ENCODE measurements at regions not wholly inside any gene's neighbourhood (a gene's known extent, or its start where the extent isn't known, plus 50 kb on each side); places are given as distances from the start of the nearest gene placed in this dataset.

DNA sequence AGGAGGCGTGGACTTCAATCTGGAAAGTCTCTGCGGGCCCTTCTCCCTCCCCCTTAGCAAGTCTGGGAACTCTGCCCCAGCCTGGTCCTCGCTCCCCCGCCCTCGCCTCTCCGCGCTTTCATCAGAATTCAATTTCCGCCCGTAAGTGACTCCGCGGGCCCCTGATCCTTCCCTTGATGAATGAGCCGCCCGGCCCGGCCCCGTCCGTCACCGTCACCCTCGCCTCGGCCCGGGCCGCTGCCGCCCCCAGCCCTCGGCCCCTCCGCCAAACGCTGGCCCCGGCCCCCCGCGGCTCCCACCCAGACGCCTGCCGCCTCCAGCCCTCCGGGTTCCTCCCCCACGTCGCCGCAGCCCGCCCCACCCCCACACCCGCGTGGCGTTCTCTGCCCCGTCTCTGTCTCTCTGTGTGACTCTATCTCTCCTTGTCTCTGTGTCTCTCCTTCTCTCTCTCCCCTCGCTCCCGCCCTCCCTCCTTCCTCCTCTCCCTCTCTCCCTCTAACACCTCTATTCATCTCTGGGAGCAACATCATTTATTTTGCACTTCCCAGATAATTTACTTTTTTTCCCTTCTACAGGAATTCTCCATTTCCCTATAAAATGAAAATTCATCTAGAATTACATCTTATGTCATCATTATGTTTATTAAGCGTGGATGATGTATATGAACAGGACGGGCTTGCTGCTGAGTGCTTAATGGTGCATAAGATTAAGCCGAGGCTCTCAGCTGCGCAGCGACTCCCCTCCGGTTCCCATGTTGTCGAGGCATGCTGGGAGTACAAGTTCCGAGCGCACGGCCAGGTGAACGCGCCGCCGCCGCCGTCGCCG, 91.2 kb upstream of the PAX2 start:
- TF ChIP-seq, protein P1, sequence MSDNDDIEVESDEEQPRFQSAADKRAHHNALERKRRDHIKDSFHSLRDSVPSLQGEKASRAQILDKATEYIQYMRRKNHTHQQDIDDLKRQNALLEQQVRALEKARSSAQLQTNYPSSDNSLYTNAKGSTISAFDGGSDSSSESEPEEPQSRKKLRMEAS (IDR thresholded peaks at IDR 0.05): peak; percentile 52; the same call in 1 of the 2 replicates
- TF ChIP-seq EP300 (IDR thresholded peaks at IDR 0.05; ENCODE audit: borderline replicate concordance) (no peak), CREB1 (IDR thresholded peaks at IDR 0.05; ENCODE audit: low read depth) (no peak), TCF12 (IDR thresholded peaks at IDR 0.05; ENCODE audit: low read depth) (0 out of 2 replicates have a peak, but pooled peaks have one; percentile 33), NFIC (IDR thresholded peaks at IDR 0.05) (peak; percentile 40; the same call in 1 of the 2 replicates), YY1 (IDR thresholded peaks at IDR 0.05; ENCODE audit: low read depth) (no peak), TEAD4 (IDR thresholded peaks at IDR 0.05) (peak; percentile 49), TAF1 (IDR thresholded peaks at IDR 0.05; ENCODE audit: low read depth) (no peak), CEBPB (IDR thresholded peaks at IDR 0.05) (no peak), ZBTB7A (IDR thresholded peaks at IDR 0.05; ENCODE audit: low read depth) (no peak), FOXM1 (IDR thresholded peaks at IDR 0.05; ENCODE audit: borderline replicate concordance, low read depth) (no peak), EGR1 (IDR thresholded peaks at IDR 0.05) (no peak), RAD21 (IDR thresholded peaks at IDR 0.05; ENCODE audit: low read depth) (no peak)
- TF ChIP-seq, protein P2, sequence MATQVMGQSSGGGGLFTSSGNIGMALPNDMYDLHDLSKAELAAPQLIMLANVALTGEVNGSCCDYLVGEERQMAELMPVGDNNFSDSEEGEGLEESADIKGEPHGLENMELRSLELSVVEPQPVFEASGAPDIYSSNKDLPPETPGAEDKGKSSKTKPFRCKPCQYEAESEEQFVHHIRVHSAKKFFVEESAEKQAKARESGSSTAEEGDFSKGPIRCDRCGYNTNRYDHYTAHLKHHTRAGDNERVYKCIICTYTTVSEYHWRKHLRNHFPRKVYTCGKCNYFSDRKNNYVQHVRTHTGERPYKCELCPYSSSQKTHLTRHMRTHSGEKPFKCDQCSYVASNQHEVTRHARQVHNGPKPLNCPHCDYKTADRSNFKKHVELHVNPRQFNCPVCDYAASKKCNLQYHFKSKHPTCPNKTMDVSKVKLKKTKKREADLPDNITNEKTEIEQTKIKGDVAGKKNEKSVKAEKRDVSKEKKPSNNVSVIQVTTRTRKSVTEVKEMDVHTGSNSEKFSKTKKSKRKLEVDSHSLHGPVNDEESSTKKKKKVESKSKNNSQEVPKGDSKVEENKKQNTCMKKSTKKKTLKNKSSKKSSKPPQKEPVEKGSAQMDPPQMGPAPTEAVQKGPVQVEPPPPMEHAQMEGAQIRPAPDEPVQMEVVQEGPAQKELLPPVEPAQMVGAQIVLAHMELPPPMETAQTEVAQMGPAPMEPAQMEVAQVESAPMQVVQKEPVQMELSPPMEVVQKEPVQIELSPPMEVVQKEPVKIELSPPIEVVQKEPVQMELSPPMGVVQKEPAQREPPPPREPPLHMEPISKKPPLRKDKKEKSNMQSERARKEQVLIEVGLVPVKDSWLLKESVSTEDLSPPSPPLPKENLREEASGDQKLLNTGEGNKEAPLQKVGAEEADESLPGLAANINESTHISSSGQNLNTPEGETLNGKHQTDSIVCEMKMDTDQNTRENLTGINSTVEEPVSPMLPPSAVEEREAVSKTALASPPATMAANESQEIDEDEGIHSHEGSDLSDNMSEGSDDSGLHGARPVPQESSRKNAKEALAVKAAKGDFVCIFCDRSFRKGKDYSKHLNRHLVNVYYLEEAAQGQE (IDR thresholded peaks at IDR 0.05; ENCODE audit: low read depth): no peak
- TF ChIP-seq, protein P3, sequence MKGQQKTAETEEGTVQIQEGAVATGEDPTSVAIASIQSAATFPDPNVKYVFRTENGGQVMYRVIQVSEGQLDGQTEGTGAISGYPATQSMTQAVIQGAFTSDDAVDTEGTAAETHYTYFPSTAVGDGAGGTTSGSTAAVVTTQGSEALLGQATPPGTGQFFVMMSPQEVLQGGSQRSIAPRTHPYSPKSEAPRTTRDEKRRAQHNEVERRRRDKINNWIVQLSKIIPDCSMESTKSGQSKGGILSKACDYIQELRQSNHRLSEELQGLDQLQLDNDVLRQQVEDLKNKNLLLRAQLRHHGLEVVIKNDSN (IDR thresholded peaks at IDR 0.05): no peak

DNA sequence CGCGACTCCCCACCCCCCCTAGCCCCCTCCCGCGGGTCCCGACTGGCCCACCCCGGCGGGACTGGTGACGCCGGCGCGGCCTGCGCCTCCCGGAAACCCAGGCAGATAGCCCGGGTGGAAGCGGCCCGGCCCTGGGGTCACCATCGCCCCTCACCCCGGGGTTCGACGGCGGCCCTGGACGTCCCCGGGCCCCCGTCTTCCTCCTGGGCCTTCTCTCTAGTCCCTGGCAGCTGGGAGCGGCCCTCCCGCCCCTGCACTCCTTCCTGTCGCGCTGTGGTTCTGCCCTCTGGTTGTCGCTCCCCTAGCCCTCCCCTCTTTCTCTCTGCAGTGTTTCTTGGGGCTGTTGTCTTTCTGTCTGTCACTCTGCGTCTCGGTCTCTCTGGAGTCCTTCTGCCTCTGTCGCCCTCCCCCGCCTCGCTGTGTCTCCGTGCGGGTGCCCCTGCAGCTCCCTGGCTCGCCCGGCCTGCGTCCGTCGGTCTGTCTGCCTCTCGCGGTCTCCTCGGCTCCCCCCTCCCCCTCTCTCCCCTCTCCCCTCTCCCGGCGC, 90.5 kb upstream of the PAX2 start:
- no peak for TF ChIP-seq CREB1 (IDR thresholded peaks at IDR 0.05; ENCODE audit: low read depth)
- TF ChIP-seq ZBTB7A (IDR thresholded peaks at IDR 0.05; ENCODE audit: low read depth): no peak
- TF ChIP-seq YY1 (IDR thresholded peaks at IDR 0.05; ENCODE audit: low read depth): no peak
- TF ChIP-seq, protein P1 (IDR thresholded peaks at IDR 0.05): no peak
- TF ChIP-seq, protein P3 (IDR thresholded peaks at IDR 0.05): no peak
- TF ChIP-seq EP300 (IDR thresholded peaks at IDR 0.05; ENCODE audit: borderline replicate concordance): no peak
- TF ChIP-seq, protein P2 (IDR thresholded peaks at IDR 0.05; ENCODE audit: low read depth): no peak
- TF ChIP-seq RAD21 (IDR thresholded peaks at IDR 0.05; ENCODE audit: low read depth): no peak
- no peak for TF ChIP-seq TEAD4 (IDR thresholded peaks at IDR 0.05)
- TF ChIP-seq TAF1 (IDR thresholded peaks at IDR 0.05; ENCODE audit: low read depth): no peak
- TF ChIP-seq FOXM1 (IDR thresholded peaks at IDR 0.05; ENCODE audit: borderline replicate concordance, low read depth): no peak

DNA sequence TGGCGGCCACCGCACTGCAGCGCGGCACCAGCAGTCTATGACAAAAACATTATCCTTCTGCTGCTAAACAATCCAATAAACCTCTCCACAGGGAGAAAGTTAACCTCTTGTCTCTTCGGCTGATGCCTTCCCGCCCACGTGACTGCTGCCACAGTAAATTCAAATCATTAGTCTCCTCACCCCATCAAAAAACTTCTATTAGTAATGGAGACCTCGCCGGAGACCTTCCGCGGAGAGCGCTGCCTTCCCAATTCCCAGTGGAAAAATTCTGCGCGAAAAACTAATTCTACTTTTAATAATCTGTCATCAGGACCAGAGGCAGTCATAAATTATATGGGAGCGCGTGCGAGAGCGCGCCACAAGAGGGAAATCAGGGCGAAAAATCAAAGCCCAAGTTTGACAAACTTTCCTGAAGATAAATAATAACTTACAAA, 90.0 kb upstream of the PAX2 start:
- TF ChIP-seq, protein P3 (IDR thresholded peaks at IDR 0.05): peak; percentile 80
- TF ChIP-seq TAF1 (IDR thresholded peaks at IDR 0.05; ENCODE audit: low read depth): no peak

GRCh38 chr10:100655760-100656421, 89.5 kb upstream of the PAX2 start:
- TF ChIP-seq ZBTB7A (IDR thresholded peaks at IDR 0.05; ENCODE audit: low read depth): peak; percentile 28; the same call in 1 of the 2 replicates
- TF ChIP-seq FOXM1 (IDR thresholded peaks at IDR 0.05; ENCODE audit: borderline replicate concordance, low read depth): no peak

GRCh38 chr10:100656454-100656853, 88.9 kb upstream of the PAX2 start:
- TF ChIP-seq TAF1 (IDR thresholded peaks at IDR 0.05; ENCODE audit: low read depth) (no peak), CEBPB (IDR thresholded peaks at IDR 0.05) (peak; percentile 55; the same call in 1 of the 2 replicates), ZBTB7A (IDR thresholded peaks at IDR 0.05; ENCODE audit: low read depth) (no peak), TEAD4 (IDR thresholded peaks at IDR 0.05) (no peak), EGR1 (IDR thresholded peaks at IDR 0.05) (no peak), CREB1 (IDR thresholded peaks at IDR 0.05; ENCODE audit: low read depth) (no peak), TCF12 (IDR thresholded peaks at IDR 0.05; ENCODE audit: low read depth) (no peak)
- TF ChIP-seq, protein P1 (IDR thresholded peaks at IDR 0.05): no peak

All from Ishikawa (cell line).